Psoas muscle (tissue), 7 donors: ENCODE measurements at regions not wholly inside any gene's neighbourhood (a gene's known extent, or its start where the extent isn't known, plus 50 kb on each side); places are given as distances from the start of the nearest gene placed in this dataset.

Experiments
- ATAC-seq, 4 donors: fragments of 200-7000 bp; cut with Tn5 transposase; one replicate each; pipeline ENCODE4 v1.9.1; 2020; ENCODE audit warnings: moderate library complexity in 3 of 4, mild to moderate bottlenecking in 2 of 4
- DNase-seq, 2 donors: peaks; one replicate each; pipeline ENCODE4 v3.0.0-alpha.2; 2020
- H3K27ac ChIP-seq: fragments of 200-600 bp; one replicate; pipeline ENCODE4 v1.8.0; 2022
- H3K27me3 ChIP-seq, 3 donors: fragments of 200-600 bp in 1 of 3; one replicate each; pipeline versions ENCODE4 v1.6.1 to v1.8.0; 2013 to 2022; ENCODE audit warnings: low read length in 2 of 3, mild to moderate bottlenecking in 2 of 3, moderate library complexity in 1 of 3; ENCODE audit not compliant: insufficient read depth in 3 of 3
- H3K36me3 ChIP-seq, 2 donors: fragments of 200-600 bp in 1 of 2; one replicate each; pipeline versions ENCODE4 v1.6.1 to v1.8.0; 2013 to 2022; ENCODE audit warnings: low read depth in 1 of 2, mild to moderate bottlenecking in 1 of 2, moderate library complexity in 1 of 2; ENCODE audit not compliant: insufficient read depth in 1 of 2
- H3K4me1 ChIP-seq: fragments of 200-600 bp; one replicate; pipeline ENCODE4 v1.8.0; 2022
- H3K4me3 ChIP-seq: fragments of 200-600 bp; one replicate; pipeline ENCODE4 v1.8.0; 2022; ENCODE audit warnings: mild to moderate bottlenecking
- H3K9me3 ChIP-seq: fragments of 200-600 bp; one replicate; pipeline ENCODE4 v1.8.0; 2022
- CTCF ChIP-seq: fragments of 200-600 bp; IDR thresholded peaks from one replicate; pipeline ENCODE4 v1.8.0; 2022; ENCODE audit warnings: antibody characterized with exemption
- WGBS, 3 donors: extraction: QIAGEN DNeasy Blood & Tissue Kit; methylation state at CpG; one replicate each; pipeline versions ENCODE4 v1.1.6 to v1.1.7; 2013; 5-methylcytosine and 5-hydroxymethylcytosine counted together
- intact Hi-C, 2 donors: fragments of 100-400 bp; cut with DNase I; formaldehyde crosslinking; loops; one replicate each; pipeline versions ENCODE4 v1.11.0 to v1.14.2; 2022
- donor health status: healthy with polysubstance abuse.
- donor health status: DM: no; HTN: no; CAD: no; lungs with moderate emphysema.
- donor health status: Bipolar disorder and iron deficiency.
- donor health status: healthy.
- donor health status: DM: yes; HTN: yes; CAD: no.
- donor health status: DM: no; HTN: no; CAD: no.
- donor health status: DM: yes; HTN: yes; CAD: no.

- H3K9me3 ChIP-seq, result no peaks in the 10 kb centered on the region
- H3K27me3 ChIP-seq, result no peaks in the 10 kb centered on the region
- 5 to 12% (median 8%) methylated on average over 5 of the region's 5 CpGs for WGBS, 3 donors
- intact Hi-C loops, result no loop called here
- DNase-seq, result no peak
- ATAC-seq, result peak; percentile 47 to 62 (median 52)
- peak overlapping the region; percentile 69 for H3K27ac ChIP-seq
- H3K4me1 ChIP-seq, result peaks cover 32% of the 10 kb centered on the region
- H3K36me3 ChIP-seq, result no peaks in the 10 kb centered on the region
- H3K4me3 ChIP-seq, result no peak overlapping the region
- TF ChIP-seq CTCF, result no peak
Measured at GRCh38 chr7:68321776-68322496, 1276.3 kb upstream of the AUTS2 start.

GRCh38 chr7:68324621-68325020 is 1273.7 kb upstream of the AUTS2 start:
- no peaks in the 10 kb centered on the region for H3K9me3 ChIP-seq
- WGBS, 3 donors, result 94 to 95% (median 94%) methylated on average over 6 of the region's 6 CpGs
- no peak overlapping the region for H3K27ac ChIP-seq
- H3K36me3 ChIP-seq, result no peaks in the 10 kb centered on the region
- no peaks in the 10 kb centered on the region for H3K27me3 ChIP-seq
- ATAC-seq, result no peak
- no peak overlapping the region for H3K4me3 ChIP-seq
- intact Hi-C loops, result no loop called here
- peaks cover 20% of the 10 kb centered on the region for H3K4me1 ChIP-seq
- TF ChIP-seq CTCF, result no peak
- DNase-seq, result no peak

- H3K27ac ChIP-seq, result peak overlapping the region; percentile 71
- intact Hi-C loops, result no loop called here
- peaks cover 15% of the 10 kb centered on the region for H3K9me3 ChIP-seq
- DNase-seq, result no peak
- peak overlapping the region; percentile 3 for H3K4me3 ChIP-seq
- H3K27me3 ChIP-seq, result no peaks in the 10 kb centered on the region
- no peak for ATAC-seq
- WGBS, 3 donors, result 40 to 85% (median 50%) methylated on average over 3 of the region's 3 CpGs
- TF ChIP-seq CTCF, result no peak
- no peaks in the 10 kb centered on the region for H3K36me3 ChIP-seq
- H3K4me1 ChIP-seq, result peaks cover 6% of the 10 kb centered on the region
Measured at GRCh38 chr7:68334216-68334615, 1264.1 kb upstream of the AUTS2 start.

- TF ChIP-seq CTCF, result no peak
- 27 to 39% (median 31%) methylated on average over 9 of the region's 9 CpGs for WGBS, 3 donors
- DNase-seq, result no peak
- Histone ChIP-seq H3K27me3 (no peaks in the 10 kb centered on the region), H3K27ac (peak overlapping the region; percentile 71), H3K4me1 (peaks cover 6% of the 10 kb centered on the region), H3K9me3 (peaks cover 14% of the 10 kb centered on the region), H3K36me3 (no peaks in the 10 kb centered on the region), H3K4me3 (peak overlapping the region; percentile 3)
- intact Hi-C loops, result no loop called here
- ATAC-seq, result peak; percentile 85 to 97 (median 92)
Measured at GRCh38 chr7:68334636-68335272, 1263.5 kb upstream of the AUTS2 start.
